NCI-H187 (cell line): ENCODE measurements at regions not wholly inside any gene's neighbourhood (a gene's known extent, or its start where the extent isn't known, plus 50 kb on each side); places are given as distances from the start of the nearest gene placed in this dataset.

Experiments
- DNase-seq, 2 experiments: peaks; one replicate each; lab custom pipeline; 2025; lab: John Stamatoyannopoulos, UW

DNA sequence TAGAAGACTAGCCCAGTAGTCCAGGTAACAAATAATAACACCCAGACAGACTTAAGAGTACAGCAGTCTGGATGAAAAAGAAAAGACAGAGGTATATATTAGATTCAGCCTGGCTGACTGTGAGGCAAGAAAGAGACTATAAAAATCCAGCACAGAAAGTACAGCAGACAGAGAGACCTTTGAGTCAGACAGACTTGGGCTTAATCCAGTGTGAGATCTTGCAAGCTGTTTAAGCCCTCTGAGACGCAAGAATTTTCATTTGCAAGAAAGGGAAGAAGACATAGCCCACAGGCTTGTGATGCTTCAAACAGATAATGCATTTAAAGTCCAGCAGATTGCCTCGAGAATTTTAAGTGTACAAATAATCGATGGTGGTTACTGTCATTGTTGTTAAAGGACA is 471.4 kb downstream of the LIG4 start:
- DNase-seq = no peak

- DNase-seq = no peak
These were observed 471.8 kb downstream of the LIG4 start for GRCh38 chr13:107743526-107743925.

DNA sequence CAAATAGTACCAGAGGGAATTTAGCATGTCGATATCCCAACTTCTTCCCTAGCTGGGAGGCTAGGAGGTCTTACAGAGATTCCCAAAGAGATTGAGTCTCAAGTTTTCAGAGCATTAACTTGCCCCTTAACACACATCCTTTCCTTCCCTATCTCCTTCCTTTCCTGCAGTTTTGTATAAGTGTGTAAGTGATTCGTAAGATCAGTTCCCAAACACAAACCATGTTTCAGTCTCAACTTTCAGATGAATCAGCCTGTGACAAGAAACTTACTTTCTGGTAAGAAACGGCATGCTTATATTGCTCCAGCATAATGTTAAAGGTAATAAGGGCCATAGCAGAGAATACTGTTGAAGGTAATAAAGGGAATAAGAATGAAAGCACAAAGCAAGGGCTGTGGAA is 472.2 kb downstream of the LIG4 start:
- no peak for DNase-seq

DNA sequence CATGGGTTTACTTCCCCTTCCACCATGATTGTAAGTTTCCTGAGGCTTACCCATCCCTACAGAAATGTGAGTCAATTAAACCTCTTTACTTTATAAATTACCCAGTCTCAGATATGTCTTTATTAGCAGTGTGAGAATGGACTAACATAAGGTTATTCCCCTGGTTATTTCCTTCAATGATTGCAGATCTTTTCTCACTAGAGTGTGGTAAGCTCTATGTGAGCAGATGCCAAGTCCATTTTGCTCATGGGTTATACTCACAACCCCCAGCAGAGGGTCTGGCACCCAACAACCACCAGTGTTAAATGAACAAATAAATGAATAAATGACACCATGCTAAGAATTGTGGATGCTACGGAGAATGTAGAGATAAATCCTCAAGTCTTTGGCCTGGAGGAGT is 472.8 kb downstream of the LIG4 start:
- DNase-seq = no peak

- no peak for DNase-seq
These were observed 477.3 kb downstream of the LIG4 start for GRCh38 chr13:107738004-107738403.

GRCh38 chr13:107736731-107737130 is 478.6 kb downstream of the LIG4 start:
- DNase-seq = no peak

DNA sequence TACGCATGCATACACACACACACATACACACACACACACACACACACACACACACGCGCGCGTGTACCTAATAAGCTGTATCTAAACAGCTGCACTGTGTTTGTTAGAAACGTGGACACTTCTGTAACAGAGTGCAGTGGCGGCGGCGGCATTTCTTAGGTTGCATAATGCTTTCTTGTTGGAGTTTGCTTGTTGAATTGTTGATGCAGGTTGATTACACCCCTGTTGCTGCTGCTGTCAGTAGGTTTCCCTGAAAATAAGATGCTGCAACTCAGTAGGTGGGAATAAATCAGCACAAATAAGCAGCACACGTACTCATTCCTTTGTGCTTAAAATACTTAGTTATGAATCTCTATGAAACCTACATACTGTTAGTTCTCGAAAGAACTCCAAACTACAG is 479.2 kb downstream of the LIG4 start:
- no peak for DNase-seq

DNA sequence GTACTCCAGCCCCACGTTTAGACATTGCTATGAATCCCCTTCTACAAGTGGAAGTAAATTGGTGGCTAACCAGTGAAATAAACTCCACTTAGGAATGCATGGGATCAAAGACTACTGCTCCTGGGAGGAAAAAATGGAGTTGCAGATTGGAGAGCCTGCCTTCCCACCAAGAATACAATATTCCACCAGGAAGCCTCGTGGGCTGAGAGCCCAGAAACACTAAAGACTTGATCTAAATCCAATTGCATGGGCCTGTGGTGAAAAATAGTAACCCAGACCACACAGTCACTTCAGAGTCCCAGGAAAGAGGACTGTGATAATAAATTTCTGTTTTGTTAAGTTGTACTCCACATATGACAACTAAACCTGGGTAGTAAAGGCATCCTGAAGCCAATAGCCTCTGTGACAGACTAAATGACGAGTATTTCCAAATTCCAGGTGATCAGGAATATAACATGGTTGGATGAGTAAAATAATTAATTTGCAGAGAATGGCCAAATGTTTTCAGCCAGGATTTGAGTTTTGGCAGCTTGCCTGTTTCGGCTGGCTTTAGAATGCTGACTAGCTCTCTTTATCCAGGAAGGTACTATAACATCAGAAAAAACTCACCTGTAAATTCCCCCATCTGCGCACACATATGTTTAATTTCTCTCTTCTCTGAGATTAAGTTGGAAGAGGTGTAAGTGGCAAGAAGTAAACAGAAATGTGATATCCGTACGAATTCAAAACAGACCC is 480.3 kb downstream of the LIG4 start:
- DNase-seq = no peak

DNA sequence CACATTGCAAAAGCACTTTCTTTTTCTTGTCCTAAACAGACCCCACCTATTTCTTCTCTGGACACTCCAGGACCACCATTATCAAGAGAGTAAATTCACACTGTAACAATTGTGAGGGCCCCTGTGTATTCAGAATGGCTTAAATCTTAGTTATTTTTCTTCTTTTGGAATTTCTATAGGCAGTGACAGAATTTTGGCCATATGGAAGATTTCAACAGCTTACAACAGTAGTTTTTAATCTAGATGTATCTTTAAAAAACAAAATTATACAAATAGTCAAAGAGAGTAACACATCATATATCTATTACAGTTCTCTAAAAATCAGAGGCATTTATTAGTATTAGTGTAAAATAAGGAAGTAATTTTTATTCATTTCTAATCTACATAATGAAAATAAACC is 482.1 kb downstream of the LIG4 start:
- no peak for DNase-seq

- no peak for DNase-seq
These were observed 484.5 kb downstream of the LIG4 start for GRCh38 chr13:107730813-107731212.

DNA sequence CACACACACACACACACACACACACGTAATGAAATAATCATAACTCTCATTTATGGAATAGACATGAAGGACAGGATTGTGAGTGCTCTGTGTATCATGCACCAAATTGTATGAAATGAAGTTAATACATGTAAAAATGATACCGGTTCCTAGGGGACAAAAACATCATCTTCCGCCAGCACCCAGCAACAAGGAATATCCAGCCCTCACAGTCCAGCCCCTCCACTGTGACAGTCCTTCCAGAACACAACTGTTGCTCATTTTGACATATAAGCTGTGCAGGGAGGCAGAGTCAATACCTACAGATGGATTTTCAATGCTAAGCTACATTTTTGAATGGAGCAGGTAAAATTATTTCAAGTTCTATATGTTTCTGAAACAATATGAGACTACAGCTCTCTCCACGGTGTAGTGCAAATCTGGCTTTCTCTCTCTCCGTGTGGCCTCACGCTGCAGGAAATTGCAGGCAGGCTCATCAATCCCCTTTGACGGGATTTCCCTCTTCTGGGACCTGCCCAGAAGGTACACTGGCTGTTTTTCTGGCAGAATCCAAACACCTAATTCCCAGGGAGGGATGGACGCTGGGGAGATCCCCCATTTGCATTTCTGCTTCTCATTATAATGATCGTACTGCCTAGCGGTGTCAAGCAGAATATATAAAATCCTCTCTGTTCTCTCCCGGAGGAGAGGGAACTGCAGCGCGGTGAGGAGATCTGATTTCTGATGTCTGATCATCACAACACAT is 494.0 kb downstream of the LIG4 start:
- DNase-seq = no peak

DNA sequence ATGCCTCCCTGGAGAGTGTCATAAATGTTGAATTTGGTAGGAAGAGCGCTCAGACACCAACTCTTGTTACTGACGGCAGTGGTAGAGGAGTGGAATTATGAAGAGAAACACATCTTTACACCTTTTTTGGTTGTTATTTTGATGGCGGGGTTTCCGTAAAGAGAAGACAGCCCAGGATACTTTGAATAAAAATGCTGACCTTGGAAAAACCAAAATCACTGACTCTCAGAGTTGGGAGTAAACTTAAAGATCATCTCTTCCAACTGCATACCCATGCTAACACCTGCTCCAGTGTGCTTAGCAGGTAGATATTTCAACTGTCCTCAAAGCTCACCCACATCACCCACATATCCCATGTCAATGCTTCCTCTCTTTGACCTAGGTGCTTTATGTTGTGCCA is 498.6 kb downstream of the LIG4 start:
- no peak for DNase-seq

DNA sequence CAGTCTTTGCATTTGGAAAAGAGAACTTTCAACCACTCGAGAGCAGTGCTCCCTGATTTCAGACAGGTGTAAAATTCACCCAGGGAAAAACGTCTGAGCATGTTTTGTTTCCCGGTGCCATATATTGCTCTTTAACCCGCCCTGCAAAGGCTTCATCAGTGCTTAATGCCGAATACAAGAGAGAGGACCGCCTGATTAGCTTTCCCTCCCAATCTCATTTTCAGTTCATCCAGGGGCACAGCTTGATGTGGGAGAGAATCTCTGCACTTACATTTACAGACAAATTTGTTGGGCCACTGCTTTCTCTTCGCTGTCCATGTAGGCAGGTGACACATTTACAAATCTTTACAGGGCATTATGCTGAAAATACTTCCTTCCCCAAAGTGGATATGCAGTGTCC is 499.1 kb downstream of the LIG4 start:
- DNase-seq = no peak

GRCh38 chr13:107715496-107715895 is 499.8 kb downstream of the LIG4 start:
- DNase-seq = peak; percentile 49 to 88

- no peak for DNase-seq
These were observed 502.0 kb downstream of the LIG4 start for GRCh38 chr13:107713314-107713713.

DNA sequence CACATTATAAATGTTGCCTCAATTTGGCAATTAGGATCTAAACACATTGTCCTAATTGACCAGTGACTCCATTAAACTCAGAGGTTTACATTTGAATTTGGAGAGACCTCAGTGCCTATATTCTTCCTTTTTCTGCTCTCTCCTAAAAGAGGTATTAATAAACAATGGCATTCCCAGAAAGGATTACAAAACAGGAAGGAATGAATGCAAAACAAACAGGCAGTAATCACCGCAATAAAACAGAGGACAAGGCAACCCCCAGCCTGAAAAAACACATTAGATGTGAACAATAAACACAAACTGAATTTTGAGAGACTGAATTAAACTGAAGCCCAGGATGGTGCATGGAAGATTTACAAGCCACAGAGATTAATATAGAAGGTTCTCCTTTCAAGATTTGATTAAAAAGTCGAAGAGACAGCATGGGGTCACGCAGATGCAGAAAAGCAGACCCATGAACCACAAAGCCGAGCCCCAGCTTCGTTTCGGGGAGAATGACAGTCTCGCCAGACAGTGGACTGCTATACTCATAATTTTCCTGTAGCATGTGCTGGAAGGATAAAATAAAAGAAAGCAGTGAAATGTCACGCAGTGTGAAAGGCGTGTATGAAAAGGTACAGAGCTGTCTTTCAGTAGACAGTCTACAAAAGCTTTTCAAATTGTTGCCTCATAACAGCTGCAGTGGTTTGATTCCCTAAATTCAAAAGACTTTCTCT is 503.0 kb downstream of the LIG4 start:
- no peak for DNase-seq

GRCh38 chr13:107690181-107690580 is 525.2 kb downstream of the LIG4 start:
- DNase-seq = peak in 1 of 2 experiments; percentile 13

GRCh38 chr13:107685876-107686275 is 529.5 kb downstream of the LIG4 start:
- no peak for DNase-seq

DNA sequence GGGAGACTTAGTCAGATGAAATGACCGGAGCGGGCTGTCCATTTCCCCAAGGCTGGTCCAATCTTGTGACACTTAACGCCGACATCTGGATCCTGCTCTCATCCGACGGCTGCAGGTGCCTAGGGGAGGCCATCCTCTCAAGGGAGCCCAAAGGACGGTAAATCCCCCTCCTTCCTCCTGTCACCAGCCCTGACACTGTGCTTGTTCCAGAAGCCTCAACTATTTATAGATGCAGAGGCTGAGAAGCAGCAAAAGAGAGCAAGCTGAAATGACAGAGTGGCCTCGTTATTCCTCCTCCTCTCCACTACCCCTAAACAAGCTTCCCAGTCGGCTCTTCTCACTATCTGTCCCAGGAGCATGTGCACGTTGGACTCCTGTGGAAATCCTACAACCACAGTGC is 533.7 kb downstream of the LIG4 start:
- DNase-seq = peak; percentile 31 to 43

- peak in 1 of 2 experiments; percentile 22 for DNase-seq
These were observed 535.2 kb downstream of the LIG4 start for GRCh38 chr13:107680115-107680514.

GRCh38 chr13:107678075-107678689 is 537.2 kb downstream of the LIG4 start:
- DNase-seq = peak; percentile 43 to 50

GRCh38 chr13:107675847-107676550 is 539.3 kb downstream of the LIG4 start:
- no peak for DNase-seq
